ENCODE measurements at regions not wholly inside any gene's neighbourhood (a gene's known extent, or its start where the extent isn't known, plus 50 kb on each side); places are given as distances from the start of the nearest gene placed in this dataset.
"Not testable (repeated sequence)": the region's sequence is repeated elsewhere in the genome, so short reads cannot be mapped to it uniquely, and the experiment has no call there.

DNA sequence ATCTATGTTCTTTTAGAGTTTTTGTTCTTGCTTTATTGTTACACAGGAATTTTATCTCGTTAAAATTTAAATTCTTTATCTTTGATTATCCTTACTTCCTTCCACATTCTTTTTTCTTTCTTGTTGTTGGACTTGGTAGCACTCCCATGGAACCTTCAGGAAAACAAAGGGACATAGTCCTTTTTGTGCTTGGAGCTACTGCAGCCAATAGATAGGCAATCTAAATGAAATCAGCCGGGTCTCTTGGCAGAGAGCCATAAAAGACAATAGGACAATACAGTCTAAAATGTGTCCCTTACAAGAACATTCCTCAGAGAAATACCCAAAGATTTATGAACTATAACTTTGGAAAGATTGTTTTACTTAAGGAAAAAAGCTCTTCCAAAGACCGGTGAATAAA lies 548.1 kb upstream of the C9orf72 start:
- FAIRE-seq, result no peak

GRCh38 chr9:28124917-28125316 lies 551.6 kb upstream of the C9orf72 start:
- no peak for FAIRE-seq

- FAIRE-seq, result no peak
Measured at GRCh38 chr9:28127101-28127500, 553.8 kb upstream of the C9orf72 start.

DNA sequence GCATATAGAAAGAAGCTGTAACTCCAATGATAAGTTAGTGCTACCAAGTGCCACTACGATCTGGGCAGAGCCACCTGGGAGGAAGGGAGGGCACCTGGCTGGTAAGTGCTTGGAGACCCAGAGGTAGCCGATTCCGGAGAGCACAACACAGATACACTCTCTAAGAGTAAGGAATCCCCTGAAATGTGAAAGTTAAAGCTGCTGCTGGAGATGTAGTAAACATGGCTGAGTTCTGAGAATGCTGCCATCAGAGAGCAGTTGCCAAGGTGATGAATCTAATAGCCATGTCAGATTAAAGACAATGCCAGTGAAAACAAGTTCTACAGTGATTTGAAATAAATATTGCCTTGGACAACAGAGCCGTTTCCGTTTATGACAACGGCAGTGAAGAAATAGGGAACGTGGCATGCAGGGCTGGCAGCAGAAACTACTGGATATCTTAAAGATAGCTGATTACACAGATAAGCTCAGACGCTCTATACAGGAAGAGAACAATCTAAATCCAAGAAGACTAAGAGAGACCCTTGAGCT lies 561.2 kb upstream of the C9orf72 start:
- FAIRE-seq, result no peak

- no peak for FAIRE-seq
Measured at GRCh38 chr9:28135549-28135948, 562.3 kb upstream of the C9orf72 start.

DNA sequence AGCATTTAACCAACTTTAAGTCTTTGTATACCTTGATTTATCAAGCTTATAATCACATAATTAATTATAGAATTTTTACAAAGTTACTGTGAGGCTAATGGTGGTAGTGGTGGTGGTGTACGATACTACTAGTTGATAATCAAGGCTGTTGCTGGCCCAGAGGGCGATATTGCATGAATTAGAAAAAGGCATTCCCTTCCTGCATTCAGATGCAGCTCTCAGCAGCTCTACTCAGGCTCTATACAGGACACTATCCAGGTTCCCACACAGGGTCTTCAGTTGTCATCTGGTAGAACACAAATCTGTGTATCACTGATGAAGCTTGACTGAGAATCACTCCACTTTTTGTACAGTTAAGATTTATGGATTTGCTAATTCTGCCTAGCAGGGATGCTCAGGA lies 562.8 kb upstream of the C9orf72 start:
- no peak for FAIRE-seq

- FAIRE-seq, result not testable (repeated sequence)
Measured at GRCh38 chr9:28147430-28147829, 574.1 kb upstream of the C9orf72 start.

GRCh38 chr9:28147923-28148597 lies 574.8 kb upstream of the C9orf72 start:
- FAIRE-seq, result not testable (repeated sequence)

GRCh38 chr9:28149361-28150050 lies 576.2 kb upstream of the C9orf72 start:
- FAIRE-seq, result not testable (repeated sequence)

- FAIRE-seq, result no peak
Measured at GRCh38 chr9:28155067-28155466, 581.8 kb upstream of the C9orf72 start.

- FAIRE-seq, result no peak
Measured at GRCh38 chr9:28155671-28156070, 582.4 kb upstream of the C9orf72 start.

GRCh38 chr9:28158451-28158850 lies 585.2 kb upstream of the C9orf72 start:
- FAIRE-seq, result no peak

DNA sequence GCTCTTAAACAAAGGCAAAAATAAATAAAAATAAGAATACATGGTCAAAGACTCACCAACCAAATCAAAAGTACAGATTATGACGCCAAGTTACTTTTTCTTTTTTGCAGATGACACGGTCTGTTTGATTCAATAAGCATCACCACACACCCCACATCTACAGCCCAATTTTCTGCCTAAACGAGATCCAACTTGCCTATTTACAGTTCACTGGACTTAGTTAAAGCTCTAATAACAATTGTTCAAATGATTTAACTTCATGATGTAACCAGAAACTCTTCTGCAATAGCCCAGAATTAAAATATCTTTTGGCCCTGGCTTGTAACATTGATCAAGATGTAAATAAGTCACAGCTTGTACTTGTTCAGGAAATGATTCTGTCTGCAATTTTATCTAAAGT lies 590.3 kb upstream of the C9orf72 start:
- no peak for FAIRE-seq

- no peak for FAIRE-seq
Measured at GRCh38 chr9:28166179-28166578, 592.9 kb upstream of the C9orf72 start.

DNA sequence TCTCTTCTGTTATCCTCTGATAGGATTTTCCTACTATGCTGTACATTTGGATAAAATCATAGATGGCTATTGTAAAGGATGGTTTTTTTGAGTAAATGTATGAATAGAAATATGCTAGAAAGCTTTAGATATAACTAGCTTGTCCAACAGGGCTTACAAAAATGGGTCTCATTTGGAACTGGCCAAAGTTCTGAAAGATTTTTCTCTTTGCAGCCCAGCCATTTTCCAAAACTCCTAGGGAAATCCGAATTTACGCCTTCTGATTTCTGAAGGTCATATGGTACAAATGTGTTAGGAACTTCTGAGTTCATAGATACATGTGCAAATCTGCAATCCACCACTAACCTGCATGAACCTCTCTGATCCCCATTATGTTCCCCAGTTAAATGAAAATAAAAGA lies 603.9 kb upstream of the C9orf72 start:
- FAIRE-seq, result no peak

GRCh38 chr9:28177925-28178324 lies 604.6 kb upstream of the C9orf72 start:
- FAIRE-seq, result no peak

DNA sequence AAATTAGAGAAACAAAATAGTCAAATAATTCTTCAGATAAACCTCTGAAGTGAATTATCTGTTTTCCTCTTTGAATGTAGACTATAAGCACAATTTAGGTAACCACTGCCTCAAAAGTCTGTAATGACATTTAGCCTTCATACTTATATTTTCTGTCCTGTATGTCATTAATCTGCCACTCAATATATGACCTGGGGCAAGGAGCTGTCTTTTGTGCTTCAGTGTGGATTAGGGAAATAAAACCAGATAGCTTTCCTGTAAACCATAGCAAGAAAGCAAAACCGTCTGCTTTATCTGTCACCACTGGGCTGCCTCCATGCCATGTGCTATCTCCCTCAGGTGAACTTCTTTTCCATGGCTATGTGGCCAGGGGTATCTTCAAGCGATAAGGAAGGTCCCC lies 606.6 kb upstream of the C9orf72 start:
- FAIRE-seq, result no peak

- no peak for FAIRE-seq
Measured at GRCh38 chr9:28190981-28191380, 617.7 kb upstream of the C9orf72 start.

DNA sequence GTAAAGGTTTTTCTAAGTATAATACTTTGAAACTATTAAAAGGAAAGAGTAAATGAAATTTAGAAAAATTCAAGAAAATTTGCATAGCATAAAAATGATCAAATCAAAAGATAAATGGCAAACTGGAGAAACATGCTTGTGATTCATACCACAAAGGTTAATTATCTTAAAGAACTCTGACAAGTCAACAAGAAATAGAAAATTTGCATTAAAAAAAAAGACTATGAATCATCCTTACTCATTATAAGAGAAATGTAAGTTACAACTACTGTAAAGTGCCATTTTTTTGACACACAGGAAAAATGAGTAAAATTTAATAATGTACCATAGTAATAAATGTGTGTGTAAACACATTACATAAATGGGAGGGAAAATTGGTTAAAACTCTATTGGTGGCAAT lies 624.4 kb upstream of the C9orf72 start:
- FAIRE-seq, result no peak

DNA sequence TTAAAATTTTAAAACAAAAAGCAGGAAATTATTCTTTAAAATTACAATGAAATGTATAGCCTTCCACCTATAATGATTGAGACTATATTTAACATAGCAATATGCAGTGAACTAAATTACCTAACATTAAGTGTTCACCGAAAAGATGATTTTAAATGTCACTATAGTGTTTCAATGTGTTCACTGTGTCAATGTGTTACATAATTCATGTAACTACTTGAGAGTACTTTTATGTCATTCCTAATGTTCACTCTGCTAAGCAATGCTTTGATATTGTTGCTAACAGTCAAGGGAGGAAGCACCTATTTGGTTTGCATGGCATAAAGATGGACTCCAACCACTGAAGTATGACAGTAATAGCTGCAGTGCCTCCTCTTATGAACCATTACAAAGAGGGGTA lies 629.8 kb upstream of the C9orf72 start:
- no peak for FAIRE-seq

DNA sequence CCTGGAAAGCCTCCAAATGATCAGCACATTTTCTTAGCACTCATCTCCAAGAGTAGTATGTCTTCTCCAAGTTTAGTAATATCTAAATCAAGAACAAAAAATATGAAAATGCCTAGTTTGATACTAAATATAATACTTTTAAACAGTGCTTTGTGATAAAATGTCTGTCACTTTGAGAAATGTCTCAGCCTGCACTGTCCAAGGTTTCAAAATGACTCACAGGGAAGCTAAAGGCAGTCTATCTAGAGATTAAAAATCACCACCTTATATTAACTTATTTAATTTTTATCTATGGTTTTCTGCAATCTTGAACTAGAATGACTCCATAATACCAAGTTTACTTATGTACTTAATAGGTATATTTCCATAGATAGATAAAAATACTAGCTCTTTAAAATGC lies 633.0 kb upstream of the C9orf72 start:
- no peak for FAIRE-seq

DNA sequence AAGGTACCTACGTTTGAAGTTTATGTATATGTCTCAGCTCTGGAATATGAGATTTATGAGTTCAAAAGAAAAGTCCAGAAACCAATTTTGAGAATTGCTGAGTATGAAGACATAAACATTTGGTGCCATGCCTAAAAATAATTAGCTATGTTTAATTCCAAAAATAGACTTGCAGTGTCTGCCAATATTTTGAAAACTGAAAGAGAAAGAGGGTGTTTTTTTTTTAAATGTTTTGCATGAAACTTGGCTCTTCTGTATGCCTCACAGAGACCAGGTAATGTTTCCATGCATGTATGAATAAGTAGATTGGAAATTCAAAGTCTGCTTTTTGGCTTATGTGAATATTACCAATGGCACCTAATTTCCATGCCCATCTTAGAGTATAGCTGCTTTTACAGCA lies 634.4 kb upstream of the C9orf72 start:
- FAIRE-seq, result no peak

GRCh38 chr9:28209130-28209529 lies 635.8 kb upstream of the C9orf72 start:
- FAIRE-seq, result no peak

- peak; percentile 98 for FAIRE-seq
Measured at GRCh38 chr9:28212979-28213378, 639.7 kb upstream of the C9orf72 start.
